ENCODE measurements at regions not wholly inside any gene's neighbourhood (a gene's known extent, or its start where the extent isn't known, plus 50 kb on each side); places are given as distances from the start of the nearest gene placed in this dataset.

GRCh38 chr16:49910541-49911071 lies 54.7 kb upstream of the ZNF423 start:
- DNase-seq (ENCODE audit: low read depth in 2 of 2), result no peak

- DNase-seq (ENCODE audit: low read depth in 2 of 2), result no peak
Observed at GRCh38 chr16:49911430-49911829, 55.5 kb upstream of the ZNF423 start.

GRCh38 chr16:49912721-49913120 lies 56.8 kb upstream of the ZNF423 start:
- DNase-seq (ENCODE audit: low read depth in 2 of 2), result no peak

GRCh38 chr16:49913720-49914119 lies 57.8 kb upstream of the ZNF423 start:
- DNase-seq (ENCODE audit: low read depth in 2 of 2), result no peak

- DNase-seq (ENCODE audit: low read depth in 2 of 2), result no peak
Observed at GRCh38 chr16:49914657-49915056, 58.7 kb upstream of the ZNF423 start.

- no peak for DNase-seq (ENCODE audit: low read depth in 2 of 2)
Observed at GRCh38 chr16:49918257-49918656, 62.3 kb upstream of the ZNF423 start.

GRCh38 chr16:49919327-49919726 lies 63.4 kb upstream of the ZNF423 start:
- DNase-seq (ENCODE audit: low read depth in 2 of 2), result no peak

GRCh38 chr16:49920397-49920796 lies 64.5 kb upstream of the ZNF423 start:
- DNase-seq (ENCODE audit: low read depth in 2 of 2), result no peak

GRCh38 chr16:49921106-49921505 lies 65.2 kb upstream of the ZNF423 start:
- DNase-seq (ENCODE audit: low read depth in 2 of 2), result no peak

- DNase-seq (ENCODE audit: low read depth in 2 of 2), result peak; percentile 10 to 22
Observed at GRCh38 chr16:49921791-49922456, 66.0 kb upstream of the ZNF423 start.

GRCh38 chr16:49923411-49923810 lies 67.5 kb upstream of the ZNF423 start:
- no peak for DNase-seq (ENCODE audit: low read depth in 2 of 2)

GRCh38 chr16:49924078-49924477 lies 68.2 kb upstream of the ZNF423 start:
- no peak for DNase-seq (ENCODE audit: low read depth in 2 of 2)

- no peak for DNase-seq (ENCODE audit: low read depth in 2 of 2)
Observed at GRCh38 chr16:49926941-49927340, 71.0 kb upstream of the ZNF423 start.

GRCh38 chr16:49928176-49929041 lies 72.5 kb upstream of the ZNF423 start:
- DNase-seq (ENCODE audit: low read depth in 2 of 2), result no peak

GRCh38 chr16:49929626-49930025 lies 73.7 kb upstream of the ZNF423 start:
- no peak for DNase-seq (ENCODE audit: low read depth in 2 of 2)

GRCh38 chr16:49930841-49931240 lies 74.9 kb upstream of the ZNF423 start:
- DNase-seq (ENCODE audit: low read depth in 2 of 2), result no peak

- no peak for DNase-seq (ENCODE audit: low read depth in 2 of 2)
Observed at GRCh38 chr16:49931266-49931665, 75.4 kb upstream of the ZNF423 start.

- no peak for DNase-seq (ENCODE audit: low read depth in 2 of 2)
Observed at GRCh38 chr16:49931916-49932315, 76.0 kb upstream of the ZNF423 start.

- no peak for DNase-seq (ENCODE audit: low read depth in 2 of 2)
Observed at GRCh38 chr16:49932434-49932833, 76.5 kb upstream of the ZNF423 start.

- DNase-seq (ENCODE audit: low read depth in 2 of 2), result no peak
Observed at GRCh38 chr16:49932946-49933345, 77.0 kb upstream of the ZNF423 start.

- no peak for DNase-seq (ENCODE audit: low read depth in 2 of 2)
Observed at GRCh38 chr16:49936791-49937190, 80.9 kb upstream of the ZNF423 start.

GRCh38 chr16:49937886-49938285 lies 82.0 kb upstream of the ZNF423 start:
- DNase-seq (ENCODE audit: low read depth in 2 of 2), result no peak

GRCh38 chr16:49939495-49939894 lies 83.6 kb upstream of the ZNF423 start:
- no peak for DNase-seq (ENCODE audit: low read depth in 2 of 2)

All from activated CD4-positive, alpha-beta T cell treated with anti-CD3 and anti-CD28 coated beads for 24 hours (primary cell).